Sigmoid colon (tissue), 6 donors: ENCODE measurements at regions not wholly inside any gene's neighbourhood (a gene's known extent, or its start where the extent isn't known, plus 50 kb on each side); places are given as distances from the start of the nearest gene placed in this dataset.

Experiments
- DNase-seq: peaks from one replicate; pipeline ENCODE4 v3.0.0-alpha.2; 2019
- H3K27ac ChIP-seq, 4 donors: fragments of 200-600 bp; sonication (generic); one replicate each; pipeline ENCODE4 v1.5.1; 2016 to 2019; ENCODE audit warnings: mild to moderate bottlenecking in 1 of 4
- H3K27me3 ChIP-seq, 3 donors: fragments of 200-600 bp; sonication (generic); one replicate each; pipeline ENCODE4 v1.5.1; 2019; ENCODE audit warnings: mild to moderate bottlenecking in 1 of 3
- H3K36me3 ChIP-seq, 4 donors: fragments of 200-600 bp; sonication (generic); one replicate each; pipeline ENCODE4 v1.5.1; 2016 to 2019
- H3K4me1 ChIP-seq, 4 donors: fragments of 200-600 bp; sonication (generic); one replicate each; pipeline ENCODE4 v1.5.1; 2017 to 2019
- H3K4me3 ChIP-seq, 4 donors: fragments of 200-600 bp; sonication (generic); one replicate each; pipeline ENCODE4 v1.5.1; 2017 to 2019; ENCODE audit warnings: mild to moderate bottlenecking in 2 of 4, moderate library complexity in 1 of 4
- H3K9me3 ChIP-seq, 4 donors: fragments of 200-600 bp in 3 of 4; sonication (generic) in 3 of 4; one replicate each; pipeline versions ENCODE4 v1.5.1 to v1.6.1; 2013 to 2019
- CTCF ChIP-seq, 4 experiments: fragments of 450-650 bp in 3 of 4; fragments of 200-600 bp in 1 of 4; IDR thresholded peaks; one replicate each; pipeline ENCODE4 v1.5.1; 2016 to 2019; ENCODE audit warnings: antibody characterized with exemption in 4 of 4, mild to moderate bottlenecking in 3 of 4, moderate library complexity in 2 of 4
- EP300 ChIP-seq, 4 donors: sonication (generic); formaldehyde crosslinking; IDR thresholded peaks; one replicate each; pipeline ENCODE4 v1.6.1; 2017; ENCODE audit warnings: antibody characterized with exemption in 4 of 4
- POLR2A ChIP-seq, 2 donors: fragments of 450-650 bp; IDR thresholded peaks; one replicate each; pipeline ENCODE4 v1.6.1; 2016; ENCODE audit warnings: antibody characterized with exemption in 2 of 2, mild to moderate bottlenecking in 2 of 2, moderate library complexity in 2 of 2
- POLR2AphosphoS5 ChIP-seq, 4 donors: sonication (generic); formaldehyde crosslinking; IDR thresholded peaks; one replicate each; pipeline ENCODE4 v1.6.1; 2017; ENCODE audit warnings: antibody characterized with exemption in 4 of 4
- WGBS, 2 donors: extraction: QIAGEN DNeasy Blood & Tissue Kit; methylation state at CpG; one replicate each; pipeline ENCODE4 v1.1.7; 2013; 5-methylcytosine and 5-hydroxymethylcytosine counted together
- intact Hi-C: fragments of 100-400 bp; cut with DNase I; formaldehyde crosslinking; loops from one replicate; pipeline ENCODE4 v1.15.1; 2023
- donor health status: healthy with polysubstance abuse.
- donor health status: healthy.

- 62 to 77% methylated on average over 7 of the region's 7 CpGs for WGBS, 2 donors
- no peaks in the 10 kb centered on the region for H3K27me3 ChIP-seq
- H3K4me1 ChIP-seq, result no peaks in the 10 kb centered on the region
- H3K4me3 ChIP-seq, result no peak overlapping the region
- intact Hi-C loops, result no loop called here
- DNase-seq, result no peak
- TF ChIP-seq EP300 (IDR thresholded peaks at IDR 0.05) (no peak), POLR2AphosphoS5 (IDR thresholded peaks at IDR 0.05) (no peak), CTCF (IDR thresholded peaks at IDR 0.05) (no peak), POLR2A (IDR thresholded peaks at IDR 0.05) (no peak)
- no peaks in the 10 kb centered on the region for H3K36me3 ChIP-seq
- no peaks in the 10 kb centered on the region for H3K9me3 ChIP-seq
- no peak overlapping the region for H3K27ac ChIP-seq
Observed at GRCh38 chr4:171644430-171645057, 168.7 kb upstream of the GALNTL6 start.

GRCh38 chr4:171639540-171639939 lies 173.7 kb upstream of the GALNTL6 start:
- H3K36me3 ChIP-seq, result no peaks in the 10 kb centered on the region
- H3K27ac ChIP-seq, result no peak overlapping the region
- intact Hi-C loops, result no loop called here
- no peak overlapping the region for H3K4me3 ChIP-seq
- H3K4me1 ChIP-seq, result no peaks in the 10 kb centered on the region
- TF ChIP-seq POLR2AphosphoS5 (IDR thresholded peaks at IDR 0.05) (no peak), EP300 (IDR thresholded peaks at IDR 0.05) (no peak), POLR2A (IDR thresholded peaks at IDR 0.05) (no peak), CTCF (IDR thresholded peaks at IDR 0.05) (no peak)
- H3K27me3 ChIP-seq, result no peaks in the 10 kb centered on the region
- no peak for DNase-seq
- 46 to 59% methylated on average over 5 of the region's 5 CpGs for WGBS, 2 donors
- no peaks in the 10 kb centered on the region for H3K9me3 ChIP-seq

GRCh38 chr4:171636606-171637005 lies 176.6 kb upstream of the GALNTL6 start:
- TF ChIP-seq CTCF (IDR thresholded peaks at IDR 0.05), result no peak
- TF ChIP-seq POLR2A (IDR thresholded peaks at IDR 0.05), result no peak
- no peak for TF ChIP-seq POLR2AphosphoS5 (IDR thresholded peaks at IDR 0.05)
- TF ChIP-seq EP300 (IDR thresholded peaks at IDR 0.05), result no peak
- no peak for DNase-seq
- H3K4me3 ChIP-seq, result no peak overlapping the region
- H3K27me3 ChIP-seq, result no peaks in the 10 kb centered on the region
- no peaks in the 10 kb centered on the region for H3K9me3 ChIP-seq
- WGBS, 2 donors, result 84 to 91% methylated on average over 2 of the region's 2 CpGs
- no peaks in the 10 kb centered on the region for H3K36me3 ChIP-seq
- H3K27ac ChIP-seq, result no peak overlapping the region
- intact Hi-C loops, result no loop called here
- H3K4me1 ChIP-seq, result no peaks in the 10 kb centered on the region

- no peak overlapping the region for H3K4me3 ChIP-seq
- no peak for DNase-seq
- 90 to 93% methylated on average over 18 of the region's 18 CpGs for WGBS, 2 donors
- TF ChIP-seq CTCF (IDR thresholded peaks at IDR 0.05), result no peak
- TF ChIP-seq EP300 (IDR thresholded peaks at IDR 0.05), result no peak
- no peak for TF ChIP-seq POLR2AphosphoS5 (IDR thresholded peaks at IDR 0.05)
- no peak for TF ChIP-seq POLR2A (IDR thresholded peaks at IDR 0.05)
- no peaks in the 10 kb centered on the region for H3K36me3 ChIP-seq
- intact Hi-C loops, result no loop called here
- H3K27ac ChIP-seq, result no peak overlapping the region
- H3K27me3 ChIP-seq, result no peaks in the 10 kb centered on the region
- no peaks in the 10 kb centered on the region for H3K4me1 ChIP-seq
- no peaks in the 10 kb centered on the region for H3K9me3 ChIP-seq
Observed at GRCh38 chr4:171629737-171630136, 183.5 kb upstream of the GALNTL6 start.

- H3K9me3 ChIP-seq, result no peaks in the 10 kb centered on the region
- WGBS, 2 donors, result 67 to 83% methylated on average over 3 of the region's 3 CpGs
- DNase-seq, result no peak
- TF ChIP-seq POLR2AphosphoS5 (IDR thresholded peaks at IDR 0.05) (no peak), EP300 (IDR thresholded peaks at IDR 0.05) (no peak), POLR2A (IDR thresholded peaks at IDR 0.05) (no peak), CTCF (IDR thresholded peaks at IDR 0.05) (no peak)
- H3K27me3 ChIP-seq, result no peaks in the 10 kb centered on the region
- H3K4me3 ChIP-seq, result no peak overlapping the region
- no peak overlapping the region for H3K27ac ChIP-seq
- no peaks in the 10 kb centered on the region for H3K4me1 ChIP-seq
- intact Hi-C loops, result no loop called here
- H3K36me3 ChIP-seq, result no peaks in the 10 kb centered on the region
Observed at GRCh38 chr4:171629182-171629581, 184.0 kb upstream of the GALNTL6 start.
